ENCODE measurements at regions not wholly inside any gene's neighbourhood (a gene's known extent, or its start where the extent isn't known, plus 50 kb on each side); places are given as distances from the start of the nearest gene placed in this dataset.

- TF ChIP-seq, protein P1, sequence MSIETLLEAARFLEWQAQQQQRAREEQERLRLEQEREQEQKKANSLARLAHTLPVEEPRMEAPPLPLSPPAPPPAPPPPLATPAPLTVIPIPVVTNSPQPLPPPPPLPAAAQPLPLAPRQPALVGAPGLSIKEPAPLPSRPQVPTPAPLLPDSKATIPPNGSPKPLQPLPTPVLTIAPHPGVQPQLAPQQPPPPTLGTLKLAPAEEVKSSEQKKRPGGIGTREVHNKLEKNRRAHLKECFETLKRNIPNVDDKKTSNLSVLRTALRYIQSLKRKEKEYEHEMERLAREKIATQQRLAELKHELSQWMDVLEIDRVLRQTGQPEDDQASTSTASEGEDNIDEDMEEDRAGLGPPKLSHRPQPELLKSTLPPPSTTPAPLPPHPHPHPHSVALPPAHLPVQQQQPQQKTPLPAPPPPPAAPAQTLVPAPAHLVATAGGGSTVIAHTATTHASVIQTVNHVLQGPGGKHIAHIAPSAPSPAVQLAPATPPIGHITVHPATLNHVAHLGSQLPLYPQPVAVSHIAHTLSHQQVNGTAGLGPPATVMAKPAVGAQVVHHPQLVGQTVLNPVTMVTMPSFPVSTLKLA (IDR thresholded peaks at IDR 0.05) = no peak
- TF ChIP-seq, protein P2, sequence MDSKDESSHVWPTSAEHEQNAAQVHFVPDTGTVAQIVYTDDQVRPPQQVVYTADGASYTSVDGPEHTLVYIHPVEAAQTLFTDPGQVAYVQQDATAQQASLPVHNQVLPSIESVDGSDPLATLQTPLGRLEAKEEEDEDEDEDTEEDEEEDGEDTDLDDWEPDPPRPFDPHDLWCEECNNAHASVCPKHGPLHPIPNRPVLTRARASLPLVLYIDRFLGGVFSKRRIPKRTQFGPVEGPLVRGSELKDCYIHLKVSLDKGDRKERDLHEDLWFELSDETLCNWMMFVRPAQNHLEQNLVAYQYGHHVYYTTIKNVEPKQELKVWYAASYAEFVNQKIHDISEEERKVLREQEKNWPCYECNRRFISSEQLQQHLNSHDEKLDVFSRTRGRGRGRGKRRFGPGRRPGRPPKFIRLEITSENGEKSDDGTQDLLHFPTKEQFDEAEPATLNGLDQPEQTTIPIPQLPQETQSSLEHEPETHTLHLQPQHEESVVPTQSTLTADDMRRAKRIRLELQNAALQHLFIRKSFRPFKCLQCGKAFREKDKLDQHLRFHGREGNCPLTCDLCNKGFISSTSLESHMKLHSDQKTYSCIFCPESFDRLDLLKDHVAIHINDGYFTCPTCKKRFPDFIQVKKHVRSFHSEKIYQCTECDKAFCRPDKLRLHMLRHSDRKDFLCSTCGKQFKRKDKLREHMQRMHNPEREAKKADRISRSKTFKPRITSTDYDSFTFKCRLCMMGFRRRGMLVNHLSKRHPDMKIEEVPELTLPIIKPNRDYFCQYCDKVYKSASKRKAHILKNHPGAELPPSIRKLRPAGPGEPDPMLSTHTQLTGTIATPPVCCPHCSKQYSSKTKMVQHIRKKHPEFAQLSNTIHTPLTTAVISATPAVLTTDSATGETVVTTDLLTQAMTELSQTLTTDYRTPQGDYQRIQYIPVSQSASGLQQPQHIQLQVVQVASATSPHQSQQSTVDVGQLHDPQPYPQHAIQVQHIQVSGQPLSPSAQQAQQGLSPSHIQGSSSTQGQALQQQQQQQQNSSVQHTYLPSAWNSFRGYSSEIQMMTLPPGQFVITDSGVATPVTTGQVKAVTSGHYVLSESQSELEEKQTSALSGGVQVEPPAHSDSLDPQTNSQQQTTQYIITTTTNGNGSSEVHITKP (CRISPR knock-in tag; IDR thresholded peaks at IDR 0.05; ENCODE audit: low read depth) = 0 out of 2 replicates have a peak, but pooled peaks have one; percentile 53
- no peak for TF ChIP-seq ZNF143 (CRISPR knock-in tag; IDR thresholded peaks at IDR 0.05)
- TF ChIP-seq ZNF136 (CRISPR knock-in tag; IDR thresholded peaks at IDR 0.05; ENCODE audit: low read depth) = 0 out of 2 replicates have a peak, but pooled peaks have one; percentile 66
- TF ChIP-seq ZNF674 (CRISPR knock-in tag; IDR thresholded peaks at IDR 0.05; ENCODE audit: low read depth) = no peak
- 0 out of 2 replicates have a peak, but pooled peaks have one; percentile 9 for TF ChIP-seq ARNTL (CRISPR knock-in tag; IDR thresholded peaks at IDR 0.05)
- TF ChIP-seq TEF (CRISPR knock-in tag; IDR thresholded peaks at IDR 0.05) = no peak
- TF ChIP-seq, protein P3, sequence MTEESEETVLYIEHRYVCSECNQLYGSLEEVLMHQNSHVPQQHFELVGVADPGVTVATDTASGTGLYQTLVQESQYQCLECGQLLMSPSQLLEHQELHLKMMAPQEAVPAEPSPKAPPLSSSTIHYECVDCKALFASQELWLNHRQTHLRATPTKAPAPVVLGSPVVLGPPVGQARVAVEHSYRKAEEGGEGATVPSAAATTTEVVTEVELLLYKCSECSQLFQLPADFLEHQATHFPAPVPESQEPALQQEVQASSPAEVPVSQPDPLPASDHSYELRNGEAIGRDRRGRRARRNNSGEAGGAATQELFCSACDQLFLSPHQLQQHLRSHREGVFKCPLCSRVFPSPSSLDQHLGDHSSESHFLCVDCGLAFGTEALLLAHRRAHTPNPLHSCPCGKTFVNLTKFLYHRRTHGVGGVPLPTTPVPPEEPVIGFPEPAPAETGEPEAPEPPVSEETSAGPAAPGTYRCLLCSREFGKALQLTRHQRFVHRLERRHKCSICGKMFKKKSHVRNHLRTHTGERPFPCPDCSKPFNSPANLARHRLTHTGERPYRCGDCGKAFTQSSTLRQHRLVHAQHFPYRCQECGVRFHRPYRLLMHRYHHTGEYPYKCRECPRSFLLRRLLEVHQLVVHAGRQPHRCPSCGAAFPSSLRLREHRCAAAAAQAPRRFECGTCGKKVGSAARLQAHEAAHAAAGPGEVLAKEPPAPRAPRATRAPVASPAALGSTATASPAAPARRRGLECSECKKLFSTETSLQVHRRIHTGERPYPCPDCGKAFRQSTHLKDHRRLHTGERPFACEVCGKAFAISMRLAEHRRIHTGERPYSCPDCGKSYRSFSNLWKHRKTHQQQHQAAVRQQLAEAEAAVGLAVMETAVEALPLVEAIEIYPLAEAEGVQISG (CRISPR knock-in tag; IDR thresholded peaks at IDR 0.05) = peak; percentile 65
- TF ChIP-seq AHDC1 (CRISPR knock-in tag; IDR thresholded peaks at IDR 0.05; ENCODE audit: borderline replicate concordance) = peak; percentile 71; the same call in 1 of the 2 replicates
- no peak for TF ChIP-seq CREB1 (IDR thresholded peaks at IDR 0.05)
- TF ChIP-seq CREB1 (CRISPR knock-in tag; IDR thresholded peaks at IDR 0.05) = 0 out of 2 replicates have a peak, but pooled peaks have one; percentile 44
- TF ChIP-seq ZNF773 (CRISPR knock-in tag; IDR thresholded peaks at IDR 0.05; ENCODE audit: borderline replicate concordance) = no peak
- peak; percentile 45; the same call in 1 of the 2 replicates for TF ChIP-seq CEBPG (CRISPR knock-in tag; IDR thresholded peaks at IDR 0.05)
- no peak for TF ChIP-seq ZSCAN30 (CRISPR knock-in tag; IDR thresholded peaks at IDR 0.05)
- peak; percentile 99 for TF ChIP-seq STAG1 (CRISPR knock-in tag; IDR thresholded peaks at IDR 0.05)
- TF ChIP-seq ZNF274 (CRISPR knock-in tag; IDR thresholded peaks at IDR 0.05) = no peak
Measured at GRCh38 chr9:613771-614347, 227.6 kb upstream of the DMRT1 start (continued).

Measured in HepG2 (cell line).